Large intestine (tissue), 3 donors: ENCODE measurements at regions not wholly inside any gene's neighbourhood (a gene's known extent, or its start where the extent isn't known, plus 50 kb on each side); places are given as distances from the start of the nearest gene placed in this dataset.

Experiments
- DNase-seq, 2 donors: peaks; one replicate each; pipeline versions ENCODE4 v3.0.0 to v3.0.0-alpha.2; 2013
- H3K27ac ChIP-seq: one replicate; pipeline ENCODE4 v1.5.1; 2013; ENCODE audit warnings: low read length
- H3K27me3 ChIP-seq: 2 replicates; pipeline ENCODE4 v1.6.1; 2013; ENCODE audit warnings: low read length; ENCODE audit not compliant: control insufficient read depth, insufficient read depth
- H3K36me3 ChIP-seq: 2 replicates; pipeline ENCODE4 v1.6.1; 2013; ENCODE audit warnings: low read length; ENCODE audit not compliant: control insufficient read depth, insufficient read depth
- H3K4me1 ChIP-seq: one replicate; pipeline ENCODE4 v1.6.1; 2013; ENCODE audit warnings: low read length; ENCODE audit not compliant: control insufficient read depth, insufficient read depth
- H3K4me3 ChIP-seq: one replicate; pipeline ENCODE4 v1.5.1; 2013; ENCODE audit warnings: low read length
- H3K9me3 ChIP-seq: one replicate; pipeline ENCODE4 v1.6.1; 2013; ENCODE audit warnings: mild to moderate bottlenecking, low read depth, low read length, moderate library complexity; ENCODE audit not compliant: control insufficient read depth
- WGBS: methylation state at CpG from one replicate; pipeline ENCODE4 v1.1.5; 2013; ENCODE audit warnings: low lambda C conversion rate; ENCODE audit not compliant: insufficient coverage; 5-methylcytosine and 5-hydroxymethylcytosine counted together

DNA sequence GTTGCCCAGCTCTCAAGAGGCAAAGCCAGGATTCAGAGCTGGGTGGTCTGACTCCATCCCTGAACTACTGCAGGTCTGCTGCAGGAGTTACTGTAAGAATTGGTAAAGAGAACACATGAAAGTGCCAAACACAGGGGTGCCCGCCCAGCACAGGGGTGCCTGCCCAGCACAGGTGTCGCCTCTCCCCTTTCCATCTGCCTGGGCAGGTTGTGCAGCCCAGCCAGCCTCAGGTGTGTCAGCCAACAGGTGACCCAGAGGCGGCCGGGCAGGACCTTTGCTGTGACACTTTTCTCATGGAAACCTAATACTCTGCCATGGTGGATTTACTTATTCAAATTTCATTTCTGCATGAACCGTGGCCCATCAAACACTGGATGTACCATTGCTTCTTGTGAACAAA is 289.7 kb upstream of the IRX4 start:
- H3K27me3 ChIP-seq: no peaks in the 10 kb centered on the region
- DNase-seq: no peak
- H3K4me1 ChIP-seq: no peaks in the 10 kb centered on the region
- H3K36me3 ChIP-seq: no peaks in the 10 kb centered on the region
- H3K27ac ChIP-seq: no peak overlapping the region
- no peak overlapping the region for H3K4me3 ChIP-seq
- no peaks in the 10 kb centered on the region for H3K9me3 ChIP-seq
- WGBS: no CpG with 5 or more reads among the region's 5 CpGs

DNA sequence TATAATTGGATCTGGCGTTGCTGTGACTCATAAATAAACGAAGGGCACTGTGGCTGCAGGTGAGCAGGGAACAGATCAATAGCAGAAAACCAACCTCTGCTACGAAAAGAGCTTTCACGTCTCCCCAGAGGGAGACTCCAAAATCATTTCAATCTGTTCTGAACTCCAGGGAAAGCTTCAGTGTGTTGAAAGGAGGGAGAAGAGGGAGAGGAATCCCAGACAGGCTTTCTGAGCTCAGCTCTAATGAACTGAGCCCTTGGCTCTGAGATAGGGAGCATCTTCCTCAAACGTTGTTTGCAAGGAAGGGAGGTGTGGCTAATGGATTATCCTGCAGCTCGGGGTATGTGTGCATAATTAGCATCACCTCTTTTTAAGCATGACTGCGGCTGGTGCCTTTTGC is 288.0 kb upstream of the IRX4 start:
- Histone ChIP-seq H3K9me3 (no peaks in the 10 kb centered on the region), H3K27me3 (no peaks in the 10 kb centered on the region), H3K36me3 (no peaks in the 10 kb centered on the region), H3K4me3 (no peak overlapping the region), H3K27ac (no peak overlapping the region), H3K4me1 (no peaks in the 10 kb centered on the region)
- no CpG with 5 or more reads among the region's 7 CpGs for WGBS
- no peak for DNase-seq

DNA sequence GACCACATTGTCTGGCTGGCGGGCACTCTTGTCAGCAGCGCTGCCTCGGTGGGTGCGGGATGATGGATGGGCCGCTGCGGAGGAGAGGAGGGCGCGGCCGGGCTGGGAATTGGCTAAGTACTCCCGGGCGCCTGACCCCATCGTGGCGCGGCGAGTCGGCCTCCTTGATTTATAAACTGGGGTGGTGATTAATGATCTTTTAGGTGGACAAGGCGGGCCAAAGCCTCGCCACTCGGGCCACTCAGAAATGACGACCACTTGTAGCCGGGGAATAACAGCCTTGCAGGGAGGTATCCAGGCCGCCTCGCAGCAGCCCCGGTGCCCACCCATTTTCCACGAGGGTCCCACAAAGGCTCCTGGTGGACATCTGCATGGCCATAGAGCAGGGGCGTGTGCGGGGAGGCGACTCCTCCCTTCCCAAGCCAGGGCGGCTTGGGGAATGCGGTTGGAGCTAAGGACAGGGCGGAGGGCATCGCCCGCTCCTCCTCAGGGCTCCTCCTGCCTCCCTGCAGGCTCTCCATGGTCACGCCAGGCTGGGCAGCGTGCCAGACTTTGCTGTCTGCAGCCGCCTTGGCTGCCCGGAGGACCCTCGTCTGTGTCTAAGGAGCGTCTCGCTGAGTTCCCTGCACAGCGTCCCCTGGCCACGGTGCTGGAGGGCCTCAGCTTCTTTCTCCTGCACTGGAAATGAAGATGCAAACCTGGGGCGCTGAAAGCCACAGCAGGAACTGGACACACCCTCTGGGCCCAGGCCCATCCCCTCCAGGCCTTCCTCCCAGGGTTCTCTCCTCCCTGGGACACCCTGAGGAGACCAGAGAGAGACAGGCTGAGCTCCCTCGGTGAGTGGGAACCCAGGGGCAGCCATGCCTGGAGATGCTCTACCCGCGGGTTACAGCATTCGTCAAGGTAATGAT is 287.4 kb upstream of the IRX4 start:
- WGBS: no CpG with 5 or more reads among the region's 47 CpGs
- no peaks in the 10 kb centered on the region for H3K27me3 ChIP-seq

DNA sequence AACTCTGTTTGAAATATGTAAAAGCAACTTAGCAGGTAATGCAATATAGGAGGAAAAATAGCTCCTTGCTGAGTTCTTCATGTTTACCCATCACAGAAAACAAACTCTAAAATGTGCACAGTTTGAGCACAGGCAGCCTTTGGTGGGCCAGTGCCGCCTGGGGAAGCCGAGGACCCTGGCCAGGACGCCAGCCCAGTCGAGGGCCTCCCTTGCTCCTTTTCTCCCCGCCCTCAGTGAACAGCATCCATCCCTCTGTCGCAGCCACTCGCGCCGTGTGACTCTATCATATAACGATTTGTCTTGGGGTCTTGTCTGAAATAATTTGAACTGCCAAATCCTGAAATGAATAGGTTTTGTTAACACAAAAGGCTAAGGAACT is 286.7 kb upstream of the IRX4 start:
- Histone ChIP-seq H3K27me3 (no peaks in the 10 kb centered on the region), H3K4me1 (no peaks in the 10 kb centered on the region), H3K9me3 (no peaks in the 10 kb centered on the region), H3K27ac (no peak overlapping the region), H3K4me3 (no peak overlapping the region), H3K36me3 (no peaks in the 10 kb centered on the region)
- no CpG with 5 or more reads among the region's 10 CpGs for WGBS
- DNase-seq: no peak

More for the DNA sequence above, 287.4 kb upstream of the IRX4 start:
- Histone ChIP-seq H3K27ac (no peak overlapping the region), H3K4me3 (no peak overlapping the region), H3K4me1 (no peaks in the 10 kb centered on the region), H3K9me3 (no peaks in the 10 kb centered on the region), H3K36me3 (no peaks in the 10 kb centered on the region)
- no peak for DNase-seq

DNA sequence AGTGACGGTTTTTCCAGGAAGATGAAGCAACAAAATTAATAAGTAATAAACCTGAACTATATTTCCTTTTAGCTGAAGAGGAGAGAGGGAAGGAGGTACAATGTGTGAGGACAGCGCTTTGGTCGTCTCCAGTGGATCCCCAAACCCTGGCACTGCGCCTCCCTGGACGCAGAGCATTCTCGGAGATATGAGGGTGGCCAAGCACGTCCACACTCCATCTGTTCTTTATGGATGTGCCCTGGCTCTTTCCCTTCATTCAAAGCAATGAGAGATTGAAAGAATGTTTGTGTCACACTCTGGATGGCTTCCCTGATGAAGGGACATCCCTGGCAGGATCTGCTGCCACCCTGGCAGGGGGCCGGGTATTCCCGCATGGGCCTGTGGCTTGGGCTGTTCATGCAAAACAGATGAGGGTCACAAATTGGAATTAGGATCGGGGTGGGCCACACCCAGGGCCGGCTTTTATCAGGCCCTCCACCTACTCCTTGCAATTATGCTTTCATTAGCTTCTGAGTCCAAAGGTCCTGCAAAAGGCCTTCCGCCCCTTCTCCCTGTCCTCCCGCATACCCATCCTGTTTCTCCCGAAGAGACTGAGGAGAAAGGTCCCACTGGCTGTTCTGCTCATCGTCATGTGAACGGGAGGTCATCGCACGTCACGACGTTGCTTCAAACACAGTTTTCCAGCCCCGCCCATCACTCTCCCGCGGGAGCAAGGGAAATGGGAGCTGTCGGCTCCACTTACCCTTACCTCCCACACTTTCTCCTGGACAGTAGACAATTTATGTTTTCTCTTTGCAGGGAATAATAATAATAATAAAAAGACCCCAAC is 286.1 kb upstream of the IRX4 start:
- Histone ChIP-seq H3K27me3 (no peaks in the 10 kb centered on the region), H3K4me3 (no peak overlapping the region), H3K36me3 (no peaks in the 10 kb centered on the region), H3K27ac (no peak overlapping the region), H3K4me1 (no peaks in the 10 kb centered on the region), H3K9me3 (no peaks in the 10 kb centered on the region)
- no peak for DNase-seq
- 83% methylated on average over 1 of the region's 24 CpGs for WGBS

DNA sequence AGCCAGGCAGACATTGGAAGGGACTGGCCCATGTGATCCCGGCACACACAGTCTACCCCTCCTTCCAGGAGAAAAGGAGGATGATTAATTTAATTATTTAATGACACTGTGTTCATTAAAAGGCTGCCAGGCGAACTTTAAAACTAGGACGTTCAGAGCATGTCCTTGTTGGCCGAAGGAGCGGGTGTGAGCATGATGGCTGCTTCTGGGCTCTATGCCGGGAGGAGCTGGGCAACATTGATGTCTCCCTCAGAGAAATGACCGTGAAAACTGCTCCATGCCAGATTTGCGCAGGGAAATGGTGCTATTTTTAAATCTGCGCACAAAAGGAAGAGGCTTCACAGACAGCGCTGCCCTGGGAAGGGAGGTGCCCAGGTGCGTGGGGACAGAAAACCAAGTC is 284.9 kb upstream of the IRX4 start:
- no peak overlapping the region for H3K27ac ChIP-seq
- DNase-seq: no peak
- no peaks in the 10 kb centered on the region for H3K4me1 ChIP-seq
- no peaks in the 10 kb centered on the region for H3K36me3 ChIP-seq
- no peaks in the 10 kb centered on the region for H3K27me3 ChIP-seq
- H3K4me3 ChIP-seq: no peak overlapping the region
- no CpG with 5 or more reads among the region's 11 CpGs for WGBS
- H3K9me3 ChIP-seq: no peaks in the 10 kb centered on the region

DNA sequence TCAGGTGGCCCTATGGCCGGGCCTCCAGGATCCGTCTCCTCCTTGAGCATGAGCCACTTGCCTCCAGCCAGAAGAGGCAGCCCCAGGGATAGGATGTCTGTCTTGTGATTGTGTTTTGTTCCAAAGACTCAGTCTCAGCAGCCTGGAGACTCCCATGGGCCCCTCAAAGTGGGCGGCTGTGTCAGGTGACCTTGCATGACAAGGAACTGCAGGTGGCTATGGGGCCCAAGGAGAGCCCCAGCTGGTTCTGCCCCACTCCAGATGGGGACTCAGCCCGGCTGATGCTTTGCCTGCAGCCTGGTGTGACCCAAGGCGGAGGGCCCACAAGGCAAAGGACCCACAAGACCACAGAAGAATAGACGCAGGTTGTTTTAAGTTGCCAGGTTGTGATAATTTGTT is 284.3 kb upstream of the IRX4 start:
- Histone ChIP-seq H3K27me3 (no peaks in the 10 kb centered on the region), H3K4me3 (no peak overlapping the region), H3K27ac (no peak overlapping the region), H3K9me3 (no peaks in the 10 kb centered on the region), H3K36me3 (no peaks in the 10 kb centered on the region), H3K4me1 (no peaks in the 10 kb centered on the region)
- WGBS: no CpG with 5 or more reads among the region's 6 CpGs
- no peak for DNase-seq

DNA sequence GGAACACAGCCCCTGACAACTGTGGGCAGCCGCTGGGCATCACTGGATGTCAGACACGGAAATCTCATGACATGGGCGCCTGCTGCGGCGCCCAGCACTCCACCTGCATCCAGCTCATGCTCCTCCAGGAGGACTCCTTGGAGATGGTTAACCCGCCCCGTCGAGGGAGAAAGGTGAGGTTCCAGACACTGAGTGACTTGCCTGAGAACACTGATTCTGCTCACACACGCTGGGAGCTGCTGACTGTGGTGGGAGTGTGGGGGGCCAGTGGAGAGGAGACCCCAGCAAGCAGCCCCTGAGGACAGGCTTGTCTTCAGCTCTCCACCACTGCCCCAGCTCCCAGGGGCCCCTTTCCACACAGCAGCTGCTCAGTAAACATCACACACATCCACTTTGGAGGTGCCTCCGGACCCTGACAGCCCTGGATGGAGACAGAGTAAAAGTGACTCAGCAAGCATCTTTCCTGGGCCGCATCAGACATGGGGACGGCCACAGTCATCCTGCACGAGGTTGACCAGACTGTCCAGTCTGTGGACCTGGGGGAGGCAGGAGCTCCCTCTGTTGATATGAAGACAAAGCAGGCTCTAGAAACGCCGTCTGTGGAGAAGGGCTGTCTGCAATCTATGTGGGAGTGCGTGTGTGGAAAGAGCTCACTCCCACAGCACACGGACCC is 283.7 kb upstream of the IRX4 start:
- H3K4me3 ChIP-seq: no peak overlapping the region
- no peak overlapping the region for H3K27ac ChIP-seq
- WGBS: no CpG with 5 or more reads among the region's 17 CpGs
- no peaks in the 10 kb centered on the region for H3K27me3 ChIP-seq
- no peaks in the 10 kb centered on the region for H3K36me3 ChIP-seq
- H3K9me3 ChIP-seq: no peaks in the 10 kb centered on the region
- H3K4me1 ChIP-seq: no peaks in the 10 kb centered on the region
- DNase-seq: no peak

DNA sequence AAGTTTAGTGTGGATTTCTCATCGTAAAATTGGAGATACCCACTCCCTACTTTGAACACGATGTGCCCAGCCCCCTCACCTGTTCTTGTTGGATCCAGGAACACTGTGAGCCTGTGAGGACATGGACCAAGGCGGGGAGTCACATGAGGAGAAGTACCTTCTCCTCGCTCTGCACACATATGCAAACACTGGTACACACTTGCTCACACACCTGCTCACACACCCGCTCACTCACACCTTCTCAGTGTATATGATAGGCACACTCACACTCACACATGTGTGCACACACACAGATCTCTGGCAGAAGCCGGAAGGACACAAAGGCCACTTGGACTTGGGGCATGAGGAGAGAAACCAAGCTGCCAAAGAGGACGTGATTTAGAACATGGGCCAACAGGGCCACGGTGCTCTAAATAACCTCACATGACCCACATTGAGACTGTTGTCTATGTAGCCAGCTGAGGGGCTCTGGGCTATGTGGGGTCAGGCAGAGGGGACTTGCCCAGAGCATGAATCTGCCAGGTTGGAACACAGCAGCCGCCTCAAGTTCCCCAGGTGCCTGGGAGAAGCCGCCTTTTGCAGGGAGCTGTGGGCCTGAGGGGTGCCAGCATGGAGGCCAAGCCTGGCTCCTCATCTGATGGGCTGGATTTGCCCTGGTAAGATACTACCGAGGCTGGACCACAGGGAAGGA is 283.0 kb upstream of the IRX4 start:
- Histone ChIP-seq H3K27me3 (no peaks in the 10 kb centered on the region), H3K36me3 (no peaks in the 10 kb centered on the region), H3K27ac (no peak overlapping the region), H3K9me3 (no peaks in the 10 kb centered on the region), H3K4me3 (no peak overlapping the region), H3K4me1 (no peaks in the 10 kb centered on the region)
- DNase-seq: no peak
- no CpG with 5 or more reads among the region's 11 CpGs for WGBS

DNA sequence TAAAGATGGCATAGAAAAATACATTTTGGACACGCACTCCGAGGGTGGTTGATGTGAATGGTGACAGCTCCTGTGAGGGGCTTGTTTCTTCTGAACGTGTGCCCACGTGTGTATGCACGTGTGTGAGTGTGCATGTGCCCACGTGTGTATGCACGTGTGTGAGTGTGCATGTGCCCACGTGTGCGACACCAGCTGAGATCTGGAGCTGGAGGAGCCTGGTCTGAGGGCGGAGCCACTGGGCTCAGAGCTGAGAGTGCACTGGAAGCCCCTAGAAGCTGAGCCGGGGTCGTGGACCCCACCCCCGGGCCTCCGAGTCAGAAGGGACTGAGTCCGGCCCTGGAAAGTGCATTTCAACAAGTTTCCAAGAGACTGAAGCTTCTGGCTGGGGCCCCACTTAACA is 282.5 kb upstream of the IRX4 start:
- Histone ChIP-seq H3K4me3 (no peak overlapping the region), H3K27me3 (no peaks in the 10 kb centered on the region), H3K36me3 (no peaks in the 10 kb centered on the region), H3K27ac (no peak overlapping the region), H3K9me3 (no peaks in the 10 kb centered on the region), H3K4me1 (no peaks in the 10 kb centered on the region)
- DNase-seq: no peak
- WGBS: no CpG with 5 or more reads among the region's 15 CpGs
